SK-N-SH (cell line): ENCODE measurements at regions not wholly inside any gene's neighbourhood (a gene's known extent, or its start where the extent isn't known, plus 50 kb on each side); places are given as distances from the start of the nearest gene placed in this dataset.

Experiments
- CTCF ChIA-PET: fragments of 300-600, 350-600 bp; formaldehyde crosslinking; extraction: SDS; loops from one replicate; lab custom pipeline; 2021; lab: Yijun Ruan, JAX
- POLR2A ChIA-PET: fragments of 350-600 bp; sonication (Branson Sonifier 250); formaldehyde crosslinking; extraction: SDS; loops from one replicate; lab custom pipeline; 2020; ENCODE audit warnings: antibody characterized with exemption, inconsistent platforms; lab: Yijun Ruan, JAX
- DNase-seq: peaks from one replicate; pipeline ENCODE4 v3.0.0; 2012
- H2AFZ ChIP-seq: fragments of 200-600 bp; sonication (generic); 2 replicates; pipeline ENCODE4 v1.8.1; 2016; ENCODE audit warnings: antibody characterized with exemption, mild to moderate bottlenecking, low read depth
- H3F3A ChIP-seq: fragments of 200-600 bp; sonication (generic); replicated peaks from 2 replicates; pipeline ENCODE3; 2016; ENCODE audit warnings: antibody characterized with exemption, mild to moderate bottlenecking; ENCODE audit not compliant: insufficient read depth
- H3K27ac ChIP-seq, 2 experiments: fragments of 200-500 bp in 1 of 2; fragments of 200-600 bp in 1 of 2; sonication (Bioruptor generic) in 1 of 2; sonication (generic), shearing (Covaris generic) in 1 of 2; 2 replicates each; pipeline versions ENCODE4 v1.5.1 to v1.6.1; 2014 to 2016; ENCODE audit warnings: low read depth in 2 of 2, inconsistent platforms in 1 of 2, low read length in 1 of 2, mild to moderate bottlenecking in 1 of 2, mixed read lengths in 1 of 2
- H3K27me3 ChIP-seq: fragments of 200-600 bp; sonication (generic), shearing (Covaris generic); 2 replicates; pipeline ENCODE4 v1.6.1; 2016; ENCODE audit warnings: mixed run types; ENCODE audit not compliant: insufficient read depth
- H3K36me3 ChIP-seq, 2 experiments: fragments of 200-500 bp in 1 of 2; fragments of 200-600 bp in 1 of 2; sonication (Bioruptor generic) in 1 of 2; sonication (generic) in 1 of 2; replicated peaks in 1 of 2; 2 replicates each; pipeline versions ENCODE3 to v1.5.1; 2014 to 2016; ENCODE audit warnings: low read length in 1 of 2, mild to moderate bottlenecking in 1 of 2; ENCODE audit not compliant: insufficient read depth in 2 of 2, control insufficient read depth in 1 of 2
- H3K4me1 ChIP-seq, 2 experiments: fragments of 200-500 bp in 1 of 2; fragments of 200-600 bp in 1 of 2; sonication (Bioruptor generic) in 1 of 2; sonication (generic), shearing (Covaris generic) in 1 of 2; 2 replicates each; pipeline versions ENCODE4 v1.5.1 to v1.6.1; 2014 to 2016; ENCODE audit warnings: low read depth in 1 of 2, low read length in 1 of 2, mixed run types in 1 of 2; ENCODE audit not compliant: insufficient read depth in 2 of 2, control insufficient read depth in 1 of 2
- H3K4me2 ChIP-seq: fragments of 200-600 bp; sonication (generic), shearing (Covaris generic); 2 replicates; pipeline ENCODE4 v1.6.1; 2017; ENCODE audit warnings: mixed run types
- H3K4me3 ChIP-seq, 2 experiments: fragments of 200-500 bp in 1 of 2; fragments of 200-600 bp in 1 of 2; sonication (Bioruptor generic) in 1 of 2; sonication (generic), shearing (Covaris generic) in 1 of 2; 2 replicates each; pipeline versions ENCODE4 v1.5.1 to v1.8.1; 2014 to 2016; ENCODE audit warnings: low read depth in 2 of 2, inconsistent platforms in 1 of 2, low read length in 1 of 2, mild to moderate bottlenecking in 1 of 2, mixed read lengths in 1 of 2, moderate library complexity in 1 of 2
- H3K79me2 ChIP-seq: fragments of 200-600 bp; sonication (generic); 2 replicates; pipeline ENCODE4 v1.8.1; 2017; ENCODE audit warnings: mild to moderate bottlenecking; ENCODE audit not compliant: insufficient read depth
- H3K9ac ChIP-seq: fragments of 200-600 bp; sonication (generic); 2 replicates; pipeline ENCODE4 v1.6.1; 2017; ENCODE audit warnings: mixed run types
- H3K9me2 ChIP-seq: fragments of 200-600 bp; sonication (generic); 2 replicates; pipeline ENCODE4 v1.6.1; 2017; ENCODE audit warnings: mixed run types
- H3K9me3 ChIP-seq: fragments of 200-600 bp; sonication (generic); 2 replicates; pipeline ENCODE4 v1.6.1; 2017; ENCODE audit warnings: mixed run types, mild to moderate bottlenecking, moderate library complexity
- H4K20me1 ChIP-seq: fragments of 200-600 bp; sonication (generic); 2 replicates; pipeline ENCODE4 v1.6.1; 2017; ENCODE audit warnings: mild to moderate bottlenecking, mixed run types; ENCODE audit not compliant: insufficient read depth
- ELF1 ChIP-seq: IDR thresholded peaks from 2 replicates; pipeline ENCODE4 v1.4.0; 2012
- FOSL2 ChIP-seq: IDR thresholded peaks from 2 replicates; pipeline ENCODE4 v1.4.0; 2012; ENCODE audit warnings: low read depth, mild to moderate bottlenecking, moderate library complexity, borderline replicate concordance
- GABPA ChIP-seq: IDR thresholded peaks from 2 replicates; pipeline ENCODE4 v1.4.0; 2012; ENCODE audit warnings: low read depth, mild to moderate bottlenecking
- IRF3 ChIP-seq: fragments of 150-350 bp; IDR thresholded peaks from 2 replicates; pipeline ENCODE4 v1.6.1; 2016; ENCODE audit warnings: mild to moderate bottlenecking, low read depth, low read length
- MAX ChIP-seq: IDR thresholded peaks from 2 replicates; pipeline ENCODE4 v1.4.0; 2012; ENCODE audit warnings: low read depth
- MEF2A ChIP-seq: IDR thresholded peaks from 2 replicates; pipeline ENCODE4 v1.4.0; 2012; ENCODE audit warnings: low read depth, borderline replicate concordance
- MXI1 ChIP-seq: IDR thresholded peaks from 2 replicates; pipeline ENCODE4 v1.6.1; 2012; ENCODE audit warnings: mild to moderate bottlenecking, low read depth, low read length, improper control_type of control experiment
- NFIC ChIP-seq: IDR thresholded peaks from 2 replicates; pipeline ENCODE4 v1.4.0; 2012; ENCODE audit warnings: borderline replicate concordance
- NRF1 ChIP-seq: IDR thresholded peaks from 2 replicates; pipeline ENCODE4 v1.6.1; 2012; ENCODE audit warnings: low read depth, mild to moderate bottlenecking, low read length
- PBX3 ChIP-seq: IDR thresholded peaks from 2 replicates; pipeline ENCODE4; 2012
- POLR2AphosphoS5 ChIP-seq: IDR thresholded peaks from 2 replicates; pipeline ENCODE4 v1.6.1; 2012; ENCODE audit warnings: low read depth, low read length
- RAD21 ChIP-seq: IDR thresholded peaks from 2 replicates; pipeline ENCODE4 v1.6.1; 2012; ENCODE audit warnings: mild to moderate bottlenecking, low read length
- RCOR1 ChIP-seq: fragments of 150-350 bp; IDR thresholded peaks from 2 replicates; pipeline ENCODE4 v1.6.1; 2017; ENCODE audit warnings: antibody characterized with exemption, low read length
- TAF1 ChIP-seq: IDR thresholded peaks from 2 replicates; pipeline ENCODE4 v1.6.1; 2012; ENCODE audit warnings: low read depth, mild to moderate bottlenecking, low read length, moderate library complexity, borderline replicate concordance
- TCF12 ChIP-seq: IDR thresholded peaks from 2 replicates; pipeline ENCODE4 v1.4.0; 2012
- USF2 ChIP-seq: fragments of 150-350 bp; IDR thresholded peaks from 2 replicates; pipeline ENCODE4 v1.6.1; 2017; ENCODE audit warnings: antibody characterized with exemption, low read length, low read depth, borderline replicate concordance
- ZBTB33 ChIP-seq: IDR thresholded peaks from 2 replicates; pipeline ENCODE4 v1.4.0; 2012; ENCODE audit warnings: low read depth, borderline replicate concordance

DNA sequence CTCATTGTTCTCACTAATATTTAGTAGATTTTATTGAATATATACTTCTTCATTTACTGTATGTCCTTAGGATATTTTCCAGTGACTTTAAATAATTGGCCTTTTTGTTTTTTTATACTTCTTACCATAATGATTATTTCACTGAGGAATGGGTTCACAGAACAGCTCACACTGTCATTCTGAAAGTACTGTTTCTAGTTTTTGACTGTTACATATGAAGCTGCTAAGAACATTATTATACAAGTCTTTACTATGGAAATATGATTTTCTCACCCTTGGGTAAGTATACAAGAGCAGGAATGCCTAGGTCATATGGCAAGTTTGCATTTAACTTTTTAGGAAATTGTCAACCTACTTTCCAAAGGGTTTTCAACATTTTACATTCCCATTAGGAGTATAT lies 343.1 kb downstream of the CCER1 start:
- no peak overlapping the region for H3K9ac ChIP-seq
- CTCF ChIA-PET: no interaction called here
- no peaks in the 10 kb centered on the region for H3K79me2 ChIP-seq
- TF ChIP-seq NFIC (no peak), POLR2AphosphoS5 (no peak), ELF1 (no peak), ZBTB33 (no peak), TCF12 (no peak), MEF2A (no peak), MXI1 (no peak), PBX3 (no peak), MAX (no peak), RCOR1 (no peak), IRF3 (no peak), NRF1 (no peak), USF2 (no peak), TAF1 (no peak), GABPA (no peak), FOSL2 (no peak), RAD21 (no peak)
- no peak for DNase-seq
- no peaks in the 10 kb centered on the region for H3K27me3 ChIP-seq
- no peak overlapping the region for H3K27ac ChIP-seq
- POLR2A ChIA-PET: no interaction called here
- no peaks in the 10 kb centered on the region for H3F3A ChIP-seq
- no peak overlapping the region for H3K4me3 ChIP-seq
- no peaks in the 10 kb centered on the region for H3K4me1 ChIP-seq
- no peaks in the 10 kb centered on the region for H3K36me3 ChIP-seq
- H4K20me1 ChIP-seq: no peaks in the 10 kb centered on the region
- no peak overlapping the region for H3K4me2 ChIP-seq
- H2AFZ ChIP-seq: no peak overlapping the region
- H3K9me2 ChIP-seq: no peaks in the 10 kb centered on the region
- no peaks in the 10 kb centered on the region for H3K9me3 ChIP-seq
